Ascending aorta (tissue), 2 donors: ENCODE measurements at regions not wholly inside any gene's neighbourhood (a gene's known extent, or its start where the extent isn't known, plus 50 kb on each side); places are given as distances from the start of the nearest gene placed in this dataset.
A peak's percentile ranks its signal among the peaks of the same experiment; 100 is the strongest.

Experiments used
- DNase-seq, 2 donors: peaks; one replicate each; pipeline ENCODE4 v3.0.0-alpha.2; 2019; ENCODE audit warnings: low spot score in 2 of 2
- H3K27ac ChIP-seq, 2 donors: fragments of 200-600 bp; sonication (generic); one replicate each; pipeline ENCODE4 v1.5.1; 2016 to 2017; ENCODE audit warnings: mild to moderate bottlenecking in 1 of 2
- H3K27me3 ChIP-seq: fragments of 200-600 bp; sonication (generic); one replicate; pipeline ENCODE4 v1.5.1; 2017
- H3K36me3 ChIP-seq, 2 donors: fragments of 200-600 bp; sonication (generic); one replicate each; pipeline ENCODE4 v1.5.1; 2016
- H3K4me1 ChIP-seq, 2 donors: fragments of 200-600 bp; sonication (generic); one replicate each; pipeline ENCODE4 v1.5.1; 2016 to 2017; ENCODE audit warnings: mild to moderate bottlenecking in 1 of 2
- H3K4me3 ChIP-seq, 2 donors: fragments of 200-600 bp; sonication (generic); one replicate each; pipeline ENCODE4 v1.5.1; 2016 to 2017; ENCODE audit warnings: mild to moderate bottlenecking in 1 of 2
- H3K9me3 ChIP-seq, 2 donors: fragments of 200-600 bp; sonication (generic); one replicate each; pipeline ENCODE4 v1.5.1; 2016
- intact Hi-C: fragments of 100-400 bp; cut with DNase I; formaldehyde crosslinking; loops from one replicate; pipeline ENCODE4 v1.15.1; 2023
- TF ChIP-seq, protein P1 (sequence below), 3 experiments: fragments of 200-600 bp in 2 of 3; fragments of 450-650 bp in 1 of 3; sonication (generic) in 2 of 3; IDR thresholded peaks; one replicate each; pipeline ENCODE4 v1.5.1; 2016 to 2019; ENCODE audit warnings: antibody characterized with exemption in 3 of 3, mild to moderate bottlenecking in 1 of 3, moderate library complexity in 1 of 3

DNA sequence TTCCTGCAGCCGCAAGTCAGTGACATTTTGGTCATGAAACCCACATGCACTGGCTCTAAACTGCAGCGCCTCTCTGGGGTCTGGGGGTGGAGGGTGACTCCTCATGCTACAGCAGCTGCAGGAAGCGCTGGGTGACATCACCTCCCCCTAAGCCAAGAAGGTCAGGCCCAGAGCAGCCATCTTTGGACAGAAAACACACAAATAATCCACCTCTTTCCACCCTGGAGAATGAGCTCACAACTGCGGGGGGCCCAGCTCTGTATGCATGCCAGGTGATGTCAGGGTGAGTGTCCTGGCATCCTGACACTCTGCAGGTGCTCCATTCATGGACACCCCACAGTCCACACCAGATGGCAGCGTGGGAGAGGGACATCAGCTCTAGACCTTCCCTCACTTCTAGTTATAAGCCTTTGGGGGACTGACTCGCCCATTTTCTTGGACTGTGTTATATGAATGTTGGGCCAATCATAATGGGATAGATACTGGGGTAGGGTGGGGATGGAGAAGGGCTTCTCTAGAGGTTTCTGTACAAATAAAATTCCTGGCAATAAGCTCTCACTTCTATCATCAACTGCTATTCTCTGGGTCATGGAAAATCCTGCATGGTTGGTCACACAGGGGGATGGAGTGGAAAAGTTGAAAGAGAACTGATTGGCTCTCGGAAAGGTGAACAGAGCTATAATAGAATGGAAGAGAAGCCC lies 70.7 kb upstream of the THBS1 start:
- H3K4me1 ChIP-seq = no peaks in the 10 kb centered on the region
- intact Hi-C loops = no loop called here
- TF ChIP-seq, protein P1, sequence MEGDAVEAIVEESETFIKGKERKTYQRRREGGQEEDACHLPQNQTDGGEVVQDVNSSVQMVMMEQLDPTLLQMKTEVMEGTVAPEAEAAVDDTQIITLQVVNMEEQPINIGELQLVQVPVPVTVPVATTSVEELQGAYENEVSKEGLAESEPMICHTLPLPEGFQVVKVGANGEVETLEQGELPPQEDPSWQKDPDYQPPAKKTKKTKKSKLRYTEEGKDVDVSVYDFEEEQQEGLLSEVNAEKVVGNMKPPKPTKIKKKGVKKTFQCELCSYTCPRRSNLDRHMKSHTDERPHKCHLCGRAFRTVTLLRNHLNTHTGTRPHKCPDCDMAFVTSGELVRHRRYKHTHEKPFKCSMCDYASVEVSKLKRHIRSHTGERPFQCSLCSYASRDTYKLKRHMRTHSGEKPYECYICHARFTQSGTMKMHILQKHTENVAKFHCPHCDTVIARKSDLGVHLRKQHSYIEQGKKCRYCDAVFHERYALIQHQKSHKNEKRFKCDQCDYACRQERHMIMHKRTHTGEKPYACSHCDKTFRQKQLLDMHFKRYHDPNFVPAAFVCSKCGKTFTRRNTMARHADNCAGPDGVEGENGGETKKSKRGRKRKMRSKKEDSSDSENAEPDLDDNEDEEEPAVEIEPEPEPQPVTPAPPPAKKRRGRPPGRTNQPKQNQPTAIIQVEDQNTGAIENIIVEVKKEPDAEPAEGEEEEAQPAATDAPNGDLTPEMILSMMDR (IDR thresholded peaks at IDR 0.05) = no peak

DNA sequence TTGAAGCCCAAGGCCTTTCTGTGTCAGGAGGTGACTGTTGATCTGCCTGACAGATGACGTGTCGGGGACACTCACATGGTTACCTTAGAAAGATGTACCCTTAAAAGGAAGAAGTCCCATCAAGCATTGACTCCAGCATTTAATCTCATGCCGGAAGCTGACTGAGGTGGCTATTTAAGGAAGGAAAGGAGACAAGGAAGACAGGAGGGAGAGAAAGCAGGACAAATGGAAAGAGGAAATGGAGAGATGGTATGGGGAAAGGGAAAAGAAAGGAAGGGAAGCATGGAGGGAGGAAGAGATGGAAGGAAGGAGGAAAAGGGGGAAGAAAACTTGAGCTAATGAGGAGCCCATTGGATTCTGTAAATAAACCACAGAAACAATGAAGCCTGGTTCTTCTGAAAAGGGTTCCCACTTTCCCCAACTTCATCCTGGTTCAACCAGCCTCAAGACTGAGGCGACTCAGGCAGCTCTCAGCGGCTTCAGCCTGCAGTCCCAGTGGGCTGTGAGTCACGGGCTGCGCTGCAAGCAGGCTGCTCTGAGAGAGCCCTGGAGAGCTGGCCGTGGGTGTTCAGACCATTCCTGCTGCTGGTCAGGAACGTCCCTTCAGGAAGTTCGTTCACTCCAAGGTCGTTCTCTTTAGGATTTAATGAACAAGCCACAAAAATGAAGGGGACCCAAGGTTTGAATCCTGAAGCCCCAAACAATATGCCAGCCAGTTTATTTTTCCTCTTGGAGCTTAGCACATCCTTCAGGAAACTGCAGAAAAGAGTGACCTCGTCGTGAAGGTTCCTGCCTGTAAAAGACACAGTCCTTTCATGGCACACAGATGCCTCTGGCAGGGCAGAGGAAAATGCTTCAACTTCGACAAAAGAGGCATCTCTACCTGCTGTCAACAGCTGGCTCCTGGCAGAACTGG lies 69.6 kb upstream of the THBS1 start:
- peaks cover 0 to 9% of the 10 kb centered on the region in 2 donors for H3K9me3 ChIP-seq
- H3K4me1 ChIP-seq = no peaks in the 10 kb centered on the region
- no peak overlapping the region for H3K4me3 ChIP-seq
- peak in 1 of 2 donors; percentile 22 for DNase-seq
- no peaks in the 10 kb centered on the region for H3K36me3 ChIP-seq
- TF ChIP-seq, protein P1 (IDR thresholded peaks at IDR 0.05) = no peak
- H3K27me3 ChIP-seq = no peaks in the 10 kb centered on the region
- H3K27ac ChIP-seq = no peak overlapping the region
- intact Hi-C loops = no loop called here

More for the DNA sequence above, 70.7 kb upstream of the THBS1 start:
- Histone ChIP-seq H3K27ac (no peak overlapping the region), H3K36me3 (no peaks in the 10 kb centered on the region), H3K9me3 (peaks cover 0 to 3% of the 10 kb centered on the region in 2 donors), H3K27me3 (no peaks in the 10 kb centered on the region), H3K4me3 (no peak overlapping the region)
- DNase-seq = no peak

DNA sequence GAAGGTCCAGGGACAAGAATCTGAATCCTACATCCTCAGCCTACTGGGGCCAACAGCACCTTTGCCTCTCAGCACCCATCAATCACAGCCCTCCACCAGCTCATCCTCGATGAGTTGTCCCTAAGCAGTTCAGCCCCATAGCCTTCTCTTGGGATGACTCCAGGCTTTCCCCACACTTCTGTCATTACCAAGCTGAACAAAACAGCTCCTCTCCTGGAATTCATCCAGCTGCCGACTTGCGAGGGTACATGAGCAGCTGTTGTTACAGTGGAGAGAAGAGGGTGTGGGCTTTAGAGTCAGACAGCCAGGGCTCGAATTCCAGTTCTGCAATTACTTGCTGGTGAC lies 69.0 kb upstream of the THBS1 start:
- intact Hi-C loops = no loop called here
- Histone ChIP-seq H3K36me3 (no peaks in the 10 kb centered on the region), H3K4me3 (no peak overlapping the region), H3K4me1 (no peaks in the 10 kb centered on the region), H3K9me3 (peaks cover 0 to 9% of the 10 kb centered on the region in 2 donors), H3K27ac (no peak overlapping the region), H3K27me3 (no peaks in the 10 kb centered on the region)
- TF ChIP-seq, protein P1 (IDR thresholded peaks at IDR 0.05) = no peak
- no peak for DNase-seq

DNA sequence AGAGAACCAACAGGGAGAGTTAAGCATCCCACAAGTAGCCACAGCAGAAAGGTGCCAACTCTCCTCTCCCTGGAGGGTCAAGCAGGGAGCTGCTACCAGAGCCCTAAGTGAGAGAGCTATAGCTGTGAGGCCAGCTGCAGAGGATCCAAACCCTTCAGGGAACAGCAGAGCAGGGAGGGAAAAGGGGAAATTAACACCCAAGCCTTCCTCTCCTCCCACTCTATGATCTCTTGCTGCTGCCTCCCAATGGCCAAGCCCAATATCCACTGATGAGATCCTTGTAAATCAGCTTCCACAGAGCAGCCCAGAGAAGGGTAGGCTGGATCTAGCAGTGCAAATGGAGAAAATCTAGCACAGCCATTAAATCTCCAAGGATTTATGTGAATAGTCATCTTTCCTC lies 68.2 kb upstream of the THBS1 start:
- H3K36me3 ChIP-seq = no peaks in the 10 kb centered on the region
- DNase-seq = no peak
- H3K4me1 ChIP-seq = no peaks in the 10 kb centered on the region
- no peak overlapping the region for H3K4me3 ChIP-seq
- no peaks in the 10 kb centered on the region for H3K27me3 ChIP-seq
- no peak overlapping the region for H3K27ac ChIP-seq
- TF ChIP-seq, protein P1 (IDR thresholded peaks at IDR 0.05) = no peak
- intact Hi-C loops = no loop called here
- H3K9me3 ChIP-seq = peaks cover 0 to 9% of the 10 kb centered on the region in 2 donors

DNA sequence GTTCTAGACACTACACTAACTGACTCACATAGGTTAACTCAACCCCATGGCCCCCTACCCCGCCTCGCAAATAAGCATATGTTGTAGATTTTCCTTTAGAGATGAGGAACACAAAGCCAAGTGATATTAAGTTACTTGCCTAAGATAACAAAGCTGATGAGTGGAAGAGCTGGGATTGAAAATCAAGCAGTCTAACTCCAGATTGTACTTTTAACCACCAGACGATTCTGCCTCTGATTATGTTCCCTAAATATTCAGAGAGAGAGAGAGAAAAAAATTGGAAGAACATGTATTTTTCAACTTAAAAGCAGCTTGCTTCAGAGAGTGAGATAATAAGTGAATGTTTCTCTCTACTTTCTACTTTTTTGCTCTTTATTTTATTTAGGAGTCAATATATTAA lies 66.9 kb upstream of the THBS1 start:
- Histone ChIP-seq H3K36me3 (no peaks in the 10 kb centered on the region), H3K27me3 (no peaks in the 10 kb centered on the region), H3K4me1 (no peaks in the 10 kb centered on the region), H3K4me3 (no peak overlapping the region), H3K9me3 (peaks cover 0 to 9% of the 10 kb centered on the region in 2 donors), H3K27ac (no peak overlapping the region)
- TF ChIP-seq, protein P1 (IDR thresholded peaks at IDR 0.05) = no peak
- intact Hi-C loops = no loop called here
- no peak for DNase-seq
